ENCODE measurements at regions not wholly inside any gene's neighbourhood (a gene's known extent, or its start where the extent isn't known, plus 50 kb on each side); places are given as distances from the start of the nearest gene placed in this dataset.

GRCh38 chr2:142687075-142687474 lies 190.4 kb upstream of the KYNU start:
- ATAC-seq, result no peak
- no peak for TF ChIP-seq CTCF (IDR thresholded peaks at IDR 0.05)
- no peaks in the 10 kb centered on the region for H3K27me3 ChIP-seq (ENCODE audit: insufficient read depth in 3 of 3, low read length in 2 of 3)
- no peak for DNase-seq
- H3K4me3 ChIP-seq, result no peak overlapping the region
- H3K36me3 ChIP-seq (ENCODE audit: insufficient read depth in 1 of 2, low read depth in 1 of 2), result no peaks in the 10 kb centered on the region
- 76 to 82% (median 81%) methylated on average over 4 of the region's 4 CpGs for WGBS, 3 donors
- H3K9me3 ChIP-seq, result no peaks in the 10 kb centered on the region
- intact Hi-C loops (cut with DNase I), result no loop called here
- no peak overlapping the region for H3K27ac ChIP-seq
- H3K4me1 ChIP-seq, result no peaks in the 10 kb centered on the region

- H3K9me3 ChIP-seq, result no peaks in the 10 kb centered on the region
- WGBS, 3 donors, result 87 to 90% (median 89%) methylated on average over 3 of the region's 3 CpGs
- no peak overlapping the region for H3K27ac ChIP-seq
- intact Hi-C loops (cut with DNase I), result no loop called here
- no peaks in the 10 kb centered on the region for H3K4me1 ChIP-seq
- TF ChIP-seq CTCF (IDR thresholded peaks at IDR 0.05), result no peak
- H3K27me3 ChIP-seq (ENCODE audit: insufficient read depth in 3 of 3, low read length in 2 of 3), result no peaks in the 10 kb centered on the region
- no peak overlapping the region for H3K4me3 ChIP-seq
- no peak for DNase-seq
- H3K36me3 ChIP-seq (ENCODE audit: insufficient read depth in 1 of 2, low read depth in 1 of 2), result no peaks in the 10 kb centered on the region
- no peak for ATAC-seq
These were observed 192.8 kb upstream of the KYNU start for GRCh38 chr2:142684667-142685066.

- Histone ChIP-seq H3K9me3 (no peaks in the 10 kb centered on the region), H3K4me1 (no peaks in the 10 kb centered on the region), H3K27ac (no peak overlapping the region), H3K36me3 (ENCODE audit: insufficient read depth in 1 of 2, low read depth in 1 of 2) (no peaks in the 10 kb centered on the region), H3K4me3 (no peak overlapping the region), H3K27me3 (ENCODE audit: insufficient read depth in 3 of 3, low read length in 2 of 3) (no peaks in the 10 kb centered on the region)
- intact Hi-C loops (cut with DNase I), result no loop called here
- DNase-seq, result no peak
- no peak for ATAC-seq
- TF ChIP-seq CTCF (IDR thresholded peaks at IDR 0.05), result no peak
- 89 to 92% (median 92%) methylated on average over 2 of the region's 2 CpGs for whole genome bisulfite sequencing, 3 donors
These were observed 194.9 kb upstream of the KYNU start for GRCh38 chr2:142682528-142682927.

- H3K9me3 ChIP-seq, result no peaks in the 10 kb centered on the region
- H3K27me3 ChIP-seq (ENCODE audit: insufficient read depth in 3 of 3, low read length in 2 of 3), result no peaks in the 10 kb centered on the region
- WGBS, 3 donors, result 52 to 64% (median 54%) methylated on average over 1 of the region's 1 CpG
- no peak overlapping the region for H3K27ac ChIP-seq
- no peak for TF ChIP-seq CTCF (IDR thresholded peaks at IDR 0.05)
- no peaks in the 10 kb centered on the region for H3K4me1 ChIP-seq
- DNase-seq, result no peak
- H3K36me3 ChIP-seq (ENCODE audit: insufficient read depth in 1 of 2, low read depth in 1 of 2), result no peaks in the 10 kb centered on the region
- no peak overlapping the region for H3K4me3 ChIP-seq
- no peak for ATAC-seq
- intact Hi-C loops (cut with DNase I), result no loop called here
These were observed 195.5 kb upstream of the KYNU start for GRCh38 chr2:142681952-142682351.

GRCh38 chr2:142678164-142678563 lies 199.3 kb upstream of the KYNU start:
- no peak for DNase-seq
- H3K4me3 ChIP-seq, result no peak overlapping the region
- no peaks in the 10 kb centered on the region for H3K36me3 ChIP-seq (ENCODE audit: insufficient read depth in 1 of 2, low read depth in 1 of 2)
- H3K27ac ChIP-seq, result no peak overlapping the region
- H3K4me1 ChIP-seq, result no peaks in the 10 kb centered on the region
- no peaks in the 10 kb centered on the region for H3K9me3 ChIP-seq
- intact Hi-C loops (cut with DNase I), result no loop called here
- TF ChIP-seq CTCF (IDR thresholded peaks at IDR 0.05), result no peak
- 67 to 76% (median 69%) methylated on average over 1 of the region's 1 CpG for WGBS, 3 donors
- no peaks in the 10 kb centered on the region for H3K27me3 ChIP-seq (ENCODE audit: insufficient read depth in 3 of 3, low read length in 2 of 3)
- ATAC-seq, result no peak
